GM21576 (cell line): ENCODE measurements at regions not wholly inside any gene's neighbourhood (a gene's known extent, or its start where the extent isn't known, plus 50 kb on each side); places are given as distances from the start of the nearest gene placed in this dataset.

Experiments
- ATAC-seq: cut with Tn5 transposase; IDR thresholded peaks from one replicate; pipeline ENCODE4 v1.9.1; 2021; ENCODE audit warnings: mild to moderate bottlenecking, moderate library complexity; ENCODE audit not compliant: unreplicated experiment

DNA sequence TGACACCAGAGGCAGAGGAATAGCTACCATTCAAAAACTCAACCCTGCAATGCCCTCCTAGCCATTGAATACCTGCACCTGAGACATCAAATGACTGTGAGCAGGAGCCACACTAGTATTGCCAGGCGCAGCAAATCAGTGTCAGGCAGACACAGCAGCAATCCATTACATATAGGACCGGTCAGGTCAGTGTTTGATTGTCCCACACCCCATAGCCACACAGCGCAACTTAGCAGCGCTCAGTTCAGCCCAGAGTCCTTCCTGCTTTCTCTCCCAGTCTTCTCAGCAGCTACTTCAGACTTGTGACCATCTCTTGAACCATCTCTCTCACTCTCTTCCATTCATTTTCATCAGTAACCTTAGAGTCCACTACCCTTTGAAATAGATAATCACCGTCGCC, 181.6 kb upstream of the GPR12 start:
- no peak for ATAC-seq

GRCh38 chr13:26941345-26942174, 181.0 kb upstream of the GPR12 start:
- no peak for ATAC-seq

DNA sequence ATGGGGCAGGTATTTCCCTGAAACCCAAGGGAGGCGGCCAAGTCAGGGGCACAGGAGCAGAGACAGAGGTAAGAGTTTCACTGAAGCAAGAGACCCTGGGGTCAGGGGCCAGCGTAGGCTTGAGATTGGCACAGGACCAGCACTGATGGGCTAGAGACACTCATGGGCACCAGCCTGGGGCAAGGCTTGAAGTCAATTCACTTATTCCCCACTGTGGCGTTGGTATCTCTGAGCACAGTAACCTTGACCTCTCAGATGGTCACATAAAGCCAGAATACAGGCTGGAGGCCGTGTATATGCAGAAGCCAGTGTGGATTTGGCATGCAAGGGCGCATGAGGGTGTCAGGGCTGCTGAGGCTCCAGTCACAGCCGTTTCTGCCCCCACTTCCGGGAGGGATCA, 173.5 kb upstream of the GPR12 start:
- ATAC-seq: no peak

DNA sequence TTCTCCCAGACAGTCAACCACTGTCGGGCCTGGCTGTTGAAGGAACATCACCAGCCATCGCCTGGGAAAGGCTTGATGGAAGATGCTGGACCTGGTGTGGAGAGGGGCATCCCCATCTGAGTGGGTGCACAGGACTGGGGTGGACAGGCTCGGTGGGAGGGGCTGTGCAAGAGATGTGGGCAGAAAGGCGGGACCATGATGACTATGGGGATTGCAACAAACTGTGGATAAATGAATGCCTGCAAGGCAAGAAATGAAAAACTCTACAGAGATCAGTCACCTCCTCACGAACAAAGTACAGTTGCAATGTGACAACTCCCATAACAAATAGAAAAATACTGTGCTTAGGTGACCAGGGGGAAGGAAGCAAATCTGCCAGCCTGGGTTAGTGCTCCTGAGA, 171.9 kb upstream of the GPR12 start:
- ATAC-seq: no peak

GRCh38 chr13:26929971-26930730, 169.6 kb upstream of the GPR12 start:
- no peak for ATAC-seq

- no peak for ATAC-seq
These were observed 166.9 kb upstream of the GPR12 start for GRCh38 chr13:26927511-26927910.

- ATAC-seq: no peak
These were observed 165.8 kb upstream of the GPR12 start for GRCh38 chr13:26926371-26926770.

- no peak for ATAC-seq
These were observed 163.4 kb upstream of the GPR12 start for GRCh38 chr13:26923824-26924605.

DNA sequence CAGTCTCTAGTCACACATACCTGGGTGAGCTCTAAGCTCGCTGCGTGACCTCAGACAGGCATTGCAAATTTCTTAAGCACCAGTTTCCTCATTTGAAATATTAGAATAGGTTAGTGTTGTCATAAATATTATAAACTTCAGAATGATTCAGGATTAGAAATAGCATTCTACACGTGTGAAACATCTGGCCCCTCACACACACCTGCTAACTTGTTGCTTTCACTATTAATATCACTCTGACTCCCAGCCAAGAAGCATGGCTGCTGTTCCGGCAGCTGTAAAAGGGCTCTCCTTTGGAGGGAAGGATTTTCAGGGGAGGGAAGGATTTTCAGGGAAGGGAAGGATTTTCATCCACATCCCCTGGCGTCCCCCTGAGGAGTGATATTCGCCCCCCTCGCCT, 161.3 kb upstream of the GPR12 start:
- ATAC-seq: no peak

- no peak for ATAC-seq
These were observed 160.2 kb upstream of the GPR12 start for GRCh38 chr13:26920614-26921355.

- ATAC-seq: no peak
These were observed 159.1 kb upstream of the GPR12 start for GRCh38 chr13:26919732-26920131.

DNA sequence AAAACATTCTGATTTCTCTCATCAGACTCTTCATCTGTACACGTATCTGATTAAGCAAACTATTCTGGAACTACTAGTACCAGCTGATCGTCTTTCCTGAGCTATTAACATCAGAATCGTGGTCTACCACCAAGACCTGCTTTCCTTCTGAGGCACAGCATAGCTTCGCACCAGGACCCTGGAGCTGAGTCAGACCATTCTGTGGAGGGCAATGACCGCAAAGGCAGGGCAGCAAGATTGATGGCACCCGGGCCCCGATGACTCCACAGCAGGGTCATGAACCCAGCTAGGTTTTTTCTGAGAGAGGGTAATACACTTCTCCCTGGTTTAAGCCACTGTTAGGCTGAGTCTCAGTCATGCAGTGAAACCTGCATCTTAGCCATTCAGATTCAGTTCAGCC, 158.7 kb upstream of the GPR12 start:
- no peak for ATAC-seq

DNA sequence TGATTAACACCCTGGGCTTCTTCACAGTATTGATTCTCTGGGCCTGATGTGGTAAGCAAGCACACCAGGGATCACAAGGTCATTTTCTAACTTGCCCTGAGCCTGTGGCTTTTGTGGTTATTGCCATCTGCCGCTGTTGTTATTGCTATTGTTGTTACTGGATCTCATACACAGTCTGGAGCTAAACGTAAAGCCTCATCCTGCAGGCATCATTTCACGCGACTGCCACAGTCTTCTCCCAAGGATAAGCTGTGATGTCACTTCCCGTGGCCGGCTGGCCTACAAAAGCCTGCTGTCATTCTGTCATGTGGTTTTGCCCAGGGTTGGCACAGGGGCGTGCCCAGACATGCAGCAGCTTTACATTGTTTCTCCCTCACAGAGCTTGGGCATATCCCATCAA, 154.0 kb upstream of the GPR12 start:
- no peak for ATAC-seq

GRCh38 chr13:26914148-26914547, 153.6 kb upstream of the GPR12 start:
- ATAC-seq: no peak

- ATAC-seq: no peak
These were observed 150.3 kb upstream of the GPR12 start for GRCh38 chr13:26910754-26911465.

DNA sequence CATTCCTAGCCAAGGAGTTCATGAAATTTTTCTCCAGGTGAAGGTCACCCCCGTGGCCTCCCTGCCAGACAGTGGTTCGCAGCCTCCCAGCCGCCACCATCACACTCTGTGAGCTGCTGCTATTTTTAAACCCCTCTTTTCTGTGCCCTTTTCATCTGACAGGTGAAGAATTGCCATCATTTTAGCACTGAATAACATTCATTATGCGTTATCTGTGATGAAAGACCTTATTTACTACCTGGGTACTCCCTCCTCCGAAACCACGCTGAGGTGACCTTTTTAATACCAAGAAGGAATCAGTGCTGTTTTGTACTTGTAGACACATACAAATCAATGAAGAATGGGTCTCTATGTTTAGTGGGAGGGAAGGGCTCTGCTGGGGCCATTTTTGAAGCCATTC, 148.9 kb upstream of the GPR12 start:
- no peak for ATAC-seq

GRCh38 chr13:26908126-26908525, 147.5 kb upstream of the GPR12 start:
- no peak for ATAC-seq

GRCh38 chr13:26899202-26899601, 138.6 kb upstream of the GPR12 start:
- ATAC-seq: no peak

GRCh38 chr13:26897706-26898550, 137.3 kb upstream of the GPR12 start:
- ATAC-seq: no peak
